Epithelial cell of prostate (primary cell): ENCODE measurements at regions not wholly inside any gene's neighbourhood (a gene's known extent, or its start where the extent isn't known, plus 50 kb on each side); places are given as distances from the start of the nearest gene placed in this dataset.

ENCODE experiments used
- DNase-seq: peaks from one replicate; pipeline ENCODE4 v3.0.0-alpha.2; 2011; ENCODE audit warnings: low read depth, low spot score
- H3K27ac ChIP-seq: fragments of 450-650 bp; 2 replicates; pipeline ENCODE4 v1.5.1; 2017; ENCODE audit warnings: mild to moderate bottlenecking

- no peak overlapping the region for H3K27ac ChIP-seq
- DNase-seq = no peak
These were observed 377.8 kb upstream of the IRX2 start for GRCh38 chr5:3129252-3129651.

- no peak for DNase-seq
- no peak overlapping the region for H3K27ac ChIP-seq
These were observed 376.0 kb upstream of the IRX2 start for GRCh38 chr5:3127423-3127911.

DNA sequence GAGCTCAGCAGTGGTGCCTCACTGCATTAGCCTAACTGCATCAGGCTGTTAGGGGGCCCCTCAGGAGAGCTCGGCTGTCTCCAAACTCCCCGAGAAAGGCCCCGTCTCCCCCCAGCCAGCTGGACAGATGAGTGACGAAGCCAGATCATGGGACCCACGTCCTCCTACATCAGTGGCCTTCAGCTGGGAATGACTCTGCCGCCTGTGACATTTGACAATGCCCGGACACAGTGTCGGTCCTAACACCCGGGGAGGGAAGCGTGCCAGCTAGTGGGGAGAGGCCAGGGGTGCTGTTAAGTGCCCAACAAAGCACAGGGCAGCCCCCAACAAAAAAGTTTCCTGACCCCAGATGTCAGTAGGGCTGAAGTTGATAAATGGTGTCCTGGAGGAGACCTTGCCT is 375.2 kb upstream of the IRX2 start:
- no peak for DNase-seq
- H3K27ac ChIP-seq = no peak overlapping the region

DNA sequence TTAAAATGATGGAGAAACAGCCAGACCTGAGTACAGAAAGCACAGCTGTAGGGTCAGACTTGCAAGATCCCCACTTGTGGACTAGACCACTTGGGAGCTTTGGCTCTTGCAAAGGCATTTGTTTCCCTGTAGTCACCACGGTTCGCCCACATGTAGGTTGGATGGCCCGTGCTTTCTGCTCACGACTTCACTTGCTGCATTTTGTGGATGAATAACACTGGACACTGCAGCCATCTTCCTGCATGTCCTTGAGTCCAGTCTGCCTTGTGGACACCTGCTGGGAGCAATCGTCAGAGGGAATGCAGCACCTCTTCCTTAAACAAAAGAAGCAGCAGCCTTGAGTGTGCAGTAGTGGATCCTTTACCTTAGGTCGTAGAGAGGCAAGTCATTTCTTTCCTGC is 372.9 kb upstream of the IRX2 start:
- H3K27ac ChIP-seq = no peak overlapping the region
- no peak for DNase-seq

DNA sequence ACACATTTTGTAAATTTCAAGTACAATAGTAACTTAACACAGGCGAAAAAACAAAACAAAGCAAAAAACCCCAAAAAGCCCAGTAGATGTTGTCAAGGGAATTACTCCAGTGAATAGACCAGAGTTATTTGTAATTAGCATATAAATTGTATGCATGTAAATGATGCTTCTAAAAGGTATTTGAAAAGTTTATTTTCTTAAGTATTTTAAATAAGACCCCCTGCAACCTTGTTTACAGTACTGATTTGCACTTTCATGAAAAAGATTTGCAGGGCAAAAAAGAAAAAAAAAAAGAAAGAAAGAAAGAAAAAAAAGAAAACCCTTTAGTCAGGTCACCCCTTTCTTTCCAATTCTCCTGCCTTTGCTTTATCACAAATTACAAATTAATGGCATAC is 372.3 kb upstream of the IRX2 start:
- H3K27ac ChIP-seq = no peak overlapping the region
- no peak for DNase-seq

- no peak for DNase-seq
- H3K27ac ChIP-seq = no peak overlapping the region
These were observed 371.7 kb upstream of the IRX2 start for GRCh38 chr5:3122985-3123762.

DNA sequence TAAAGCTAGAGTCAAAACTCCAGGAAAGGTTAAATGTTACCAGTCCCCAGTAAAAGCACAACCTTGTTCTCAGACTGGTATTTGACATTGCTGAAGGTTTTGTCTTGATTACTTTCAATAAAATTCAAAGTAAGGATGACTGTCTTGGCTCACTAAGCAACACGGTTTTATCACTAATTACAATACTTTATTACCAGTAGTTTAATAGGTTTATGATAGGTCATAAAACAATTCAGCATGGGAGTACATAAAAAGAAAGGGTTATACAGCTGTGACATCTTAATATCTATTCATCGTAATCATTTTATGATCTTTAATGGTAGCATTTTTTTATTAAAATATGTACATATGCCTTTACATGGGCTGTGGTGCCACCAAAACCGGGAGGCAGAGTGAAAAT is 370.7 kb upstream of the IRX2 start:
- H3K27ac ChIP-seq = no peak overlapping the region
- DNase-seq = no peak

DNA sequence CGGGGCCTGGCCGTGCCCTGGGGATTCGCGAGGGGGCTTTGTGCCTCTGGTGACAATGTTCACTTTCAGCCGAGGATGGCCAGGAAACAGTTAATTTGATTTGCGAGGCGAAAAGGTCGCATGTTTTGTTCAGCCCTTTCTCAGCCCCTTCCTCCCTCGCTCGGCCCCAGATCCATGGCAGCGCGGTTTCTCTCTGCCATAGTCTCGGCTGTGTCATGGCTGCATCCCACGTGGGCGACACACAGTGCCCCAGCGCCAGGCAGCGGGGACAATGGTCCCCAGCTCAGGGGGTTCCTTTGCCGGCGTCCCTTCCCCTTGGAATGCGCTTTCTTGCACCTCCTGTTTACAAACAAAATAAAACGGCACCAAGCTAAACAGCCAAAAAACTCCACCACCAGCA is 370.3 kb upstream of the IRX2 start:
- DNase-seq = no peak
- no peak overlapping the region for H3K27ac ChIP-seq

DNA sequence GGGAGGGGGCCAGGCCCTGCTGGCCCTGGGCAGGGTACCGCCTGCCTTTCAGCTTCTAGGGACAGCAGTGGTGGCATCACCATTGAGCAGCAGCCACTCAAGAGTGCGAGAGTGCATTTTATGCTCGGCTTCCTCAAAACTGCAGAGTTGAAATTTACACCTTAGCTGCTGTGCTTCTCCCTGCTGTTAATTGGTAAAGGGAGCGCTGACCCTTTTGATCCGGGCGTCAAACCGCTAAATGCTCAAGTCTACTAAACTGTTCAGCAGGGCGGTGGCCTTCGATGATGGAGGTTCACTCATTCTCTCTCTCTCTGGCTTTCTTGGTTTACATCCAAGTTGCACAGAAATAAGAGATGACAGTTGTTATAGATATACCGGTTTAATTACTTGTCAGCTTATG is 368.6 kb upstream of the IRX2 start:
- no peak overlapping the region for H3K27ac ChIP-seq
- no peak for DNase-seq

- DNase-seq = no peak
- H3K27ac ChIP-seq = no peak overlapping the region
These were observed 368.0 kb upstream of the IRX2 start for GRCh38 chr5:3119435-3119834.

GRCh38 chr5:3118340-3118739 is 366.9 kb upstream of the IRX2 start:
- no peak for DNase-seq
- H3K27ac ChIP-seq = no peak overlapping the region

GRCh38 chr5:3116366-3116765 is 364.9 kb upstream of the IRX2 start:
- no peak overlapping the region for H3K27ac ChIP-seq
- DNase-seq = no peak

DNA sequence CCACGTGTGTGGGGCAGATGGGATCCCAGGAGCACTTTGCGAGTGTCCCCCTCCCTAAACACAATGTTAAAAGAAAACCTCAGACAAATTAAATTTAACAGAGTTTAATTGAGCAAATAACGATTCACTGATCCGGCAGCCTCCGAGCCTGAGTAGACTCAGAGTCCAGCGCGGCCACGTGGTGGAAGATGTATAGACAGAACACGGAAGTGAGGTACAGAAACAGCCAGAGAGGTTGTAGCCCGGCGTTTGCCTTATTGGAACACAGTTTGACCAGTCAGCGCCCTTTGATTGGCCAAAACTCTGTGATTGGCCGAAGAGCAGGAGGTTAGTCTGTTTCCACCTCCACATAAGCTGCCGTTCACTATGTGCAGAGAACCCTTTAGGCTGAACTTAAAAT is 363.0 kb upstream of the IRX2 start:
- no peak overlapping the region for H3K27ac ChIP-seq
- no peak for DNase-seq

DNA sequence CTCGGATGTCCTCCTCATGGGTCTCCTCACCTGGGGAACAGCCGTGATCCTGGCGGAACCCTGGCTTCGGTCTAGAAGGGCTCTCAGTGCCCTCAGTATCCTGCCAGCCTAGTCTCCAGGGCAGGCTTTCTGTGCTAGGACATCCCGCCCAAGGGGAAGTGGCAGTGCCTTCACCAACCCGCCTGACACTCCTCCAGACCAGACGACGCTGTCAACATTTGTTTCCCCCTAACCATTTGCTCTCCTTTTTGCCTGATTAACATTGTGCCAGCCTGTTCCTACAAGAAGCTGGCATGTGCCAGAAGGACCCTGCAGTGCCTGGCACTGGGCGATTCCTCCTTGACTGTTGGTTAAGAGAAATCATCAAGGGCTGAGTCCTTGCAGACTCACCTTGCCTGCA is 358.9 kb upstream of the IRX2 start:
- DNase-seq = no peak
- no peak overlapping the region for H3K27ac ChIP-seq

DNA sequence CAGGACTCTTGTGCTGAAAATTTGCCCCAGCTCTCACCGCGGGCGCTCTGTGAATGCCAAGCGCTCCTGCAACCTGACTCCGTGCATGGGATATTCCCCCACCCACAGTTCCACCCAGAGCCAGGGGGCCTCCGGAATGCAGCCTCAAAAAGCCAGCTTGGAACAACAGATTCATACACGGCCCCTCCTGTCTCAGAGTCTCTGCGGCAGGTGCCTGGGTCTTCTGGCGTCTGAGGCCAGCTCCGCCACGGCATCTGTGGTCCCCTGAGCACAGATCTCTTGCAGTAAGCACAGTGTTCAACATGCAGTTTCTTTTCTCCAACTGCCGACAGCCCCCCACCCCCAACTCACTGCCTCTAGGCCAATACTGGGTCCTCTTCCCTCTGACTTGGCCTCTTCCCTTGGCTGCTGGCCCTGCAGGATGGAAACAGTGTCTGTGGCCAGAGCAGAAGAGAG is 355.7 kb upstream of the IRX2 start:
- DNase-seq = no peak

GRCh38 chr5:3105581-3105980 is 354.1 kb upstream of the IRX2 start:
- H3K27ac ChIP-seq = no peak overlapping the region
- no peak for DNase-seq

More for the DNA sequence above, 355.7 kb upstream of the IRX2 start:
- H3K27ac ChIP-seq = no peak overlapping the region

DNA sequence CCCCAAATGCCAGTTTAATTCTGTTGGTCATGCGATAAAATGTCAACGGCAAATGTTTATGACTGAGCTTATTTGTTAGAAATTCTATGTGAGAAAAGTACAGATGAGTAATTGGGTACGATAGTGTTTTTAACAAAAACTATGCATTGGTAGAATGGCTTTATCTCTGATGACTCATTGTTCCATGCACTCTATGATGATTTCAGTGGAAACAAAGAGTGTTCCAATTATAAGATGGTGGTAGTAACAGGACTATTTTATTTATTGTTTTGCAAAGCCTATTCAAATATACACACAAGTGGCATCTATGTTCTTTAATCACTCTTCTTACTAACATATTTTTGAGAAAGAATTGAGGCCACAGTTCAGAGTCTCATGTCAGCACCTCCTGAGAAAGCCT is 353.7 kb upstream of the IRX2 start:
- DNase-seq = no peak
- no peak overlapping the region for H3K27ac ChIP-seq

DNA sequence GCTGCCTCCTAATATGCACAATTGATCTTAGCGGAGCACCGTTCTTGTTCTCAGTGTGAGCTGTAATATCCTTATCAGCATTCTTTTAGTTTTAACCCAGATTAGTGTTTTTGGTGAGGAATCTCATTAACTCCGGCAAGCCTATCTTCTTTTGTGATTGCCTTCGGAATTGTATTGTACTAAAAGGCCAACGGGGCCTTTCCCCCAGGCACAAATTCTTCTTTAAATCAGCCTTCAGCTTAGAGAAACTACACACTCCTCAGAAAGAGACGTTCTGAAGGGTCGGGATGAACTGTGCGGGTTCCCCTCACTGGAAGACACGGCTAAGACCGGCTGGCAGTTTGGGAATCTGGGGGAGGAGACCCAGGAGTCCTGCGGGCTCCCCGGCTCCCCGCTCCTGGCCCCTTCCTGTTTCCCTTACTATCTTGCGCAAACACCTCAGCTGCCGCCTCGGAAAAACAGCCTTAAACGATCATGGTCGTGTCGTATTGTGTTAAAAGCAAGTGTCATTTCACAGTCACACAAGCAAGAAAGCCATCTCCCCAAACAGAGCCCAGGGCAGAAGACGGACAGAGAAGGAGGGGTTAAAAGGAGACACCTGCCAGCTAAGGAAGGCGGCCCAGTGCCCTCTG is 353.1 kb upstream of the IRX2 start:
- no peak overlapping the region for H3K27ac ChIP-seq

GRCh38 chr5:3103262-3103811 is 351.9 kb upstream of the IRX2 start:
- no peak overlapping the region for H3K27ac ChIP-seq
- no peak for DNase-seq

More for the DNA sequence above, 353.1 kb upstream of the IRX2 start:
- no peak for DNase-seq

DNA sequence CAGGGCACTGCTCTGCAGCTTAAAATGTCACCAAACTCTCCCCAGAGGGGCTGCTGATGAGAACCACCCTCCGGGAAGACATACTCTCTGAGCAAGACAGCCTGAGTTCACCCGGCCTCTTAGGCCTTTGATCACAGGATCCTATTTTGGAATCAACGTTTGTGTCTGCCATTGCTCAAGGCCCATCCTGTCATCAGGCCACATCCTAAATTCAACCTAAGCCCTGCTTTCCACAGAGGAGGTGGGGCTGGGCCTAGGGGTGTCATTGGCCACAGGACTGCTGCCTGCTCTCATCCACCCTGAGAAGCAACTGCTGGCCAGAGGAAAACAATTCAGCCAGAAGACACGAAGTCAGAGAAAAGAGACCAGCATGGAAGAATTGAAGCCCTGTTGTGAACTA is 351.1 kb upstream of the IRX2 start:
- no peak for DNase-seq
- no peak overlapping the region for H3K27ac ChIP-seq

DNA sequence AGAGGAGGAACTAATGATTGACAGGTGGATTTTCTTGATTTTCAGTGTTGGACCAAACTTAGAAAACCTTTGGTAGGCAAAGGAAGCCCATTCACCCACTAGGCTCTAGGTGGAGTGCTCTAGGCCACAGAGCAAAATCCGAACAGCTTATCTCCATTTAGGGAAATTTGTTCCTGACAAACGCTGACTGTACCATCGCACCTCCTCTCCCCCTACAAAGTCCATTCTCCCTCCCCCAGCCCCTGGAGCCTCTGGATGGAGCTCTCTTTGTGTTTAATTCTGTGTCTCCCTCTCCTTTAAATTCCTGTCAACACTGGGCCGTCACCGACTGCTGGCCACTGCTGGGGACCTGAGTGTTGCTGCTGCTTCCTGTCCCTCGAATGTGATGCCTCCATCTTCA is 350.1 kb upstream of the IRX2 start:
- DNase-seq = no peak
- no peak overlapping the region for H3K27ac ChIP-seq
